ENCODE measurements at regions not wholly inside any gene's neighbourhood (a gene's known extent, or its start where the extent isn't known, plus 50 kb on each side); places are given as distances from the start of the nearest gene placed in this dataset.

DNA sequence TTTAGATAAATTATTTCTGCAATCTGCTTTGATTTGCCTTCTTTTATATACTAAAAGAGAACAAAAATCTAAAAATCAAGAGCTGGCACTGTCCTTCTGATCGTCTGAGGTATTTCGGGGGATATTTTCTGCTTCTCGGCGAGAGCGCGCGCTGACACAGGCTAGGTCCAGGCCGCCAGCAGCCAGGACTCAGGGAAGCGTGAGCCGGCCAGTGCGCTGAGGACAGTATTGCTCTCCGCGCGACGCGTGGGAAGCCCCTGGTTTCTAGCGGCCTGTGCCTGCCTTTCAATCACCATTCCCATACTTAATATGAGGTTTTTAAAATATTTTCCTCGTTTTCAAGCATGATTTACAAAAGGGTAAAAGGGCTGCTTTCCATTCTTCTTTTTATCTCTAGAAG is 307.3 kb upstream of the IRX1 start:
- Histone ChIP-seq H3K9me3 (ENCODE audit: control insufficient read depth, insufficient read depth, low read depth, low read length) (no peaks in the 10 kb centered on the region), H3K27me3 (ENCODE audit: control insufficient read depth, insufficient read depth, low read length) (no peaks in the 10 kb centered on the region; the same call in 1 of the 2 replicates), H3K36me3 (ENCODE audit: control insufficient read depth, insufficient read depth, low read length) (no peaks in the 10 kb centered on the region), H3K27ac (ENCODE audit: low read length) (no peak overlapping the region), H3K4me3 (ENCODE audit: low read depth in 2 of 2, low read length in 2 of 2) (no peak overlapping the region), H3K4me1 (ENCODE audit: control insufficient read depth, insufficient read depth, low read length) (no peaks in the 10 kb centered on the region)
- in situ Hi-C loops (cut with HindIII; ENCODE audit: low pct_unique_long_range_greater_than_20kb, low sequenced_read_pairs) (no loop called here), intact Hi-C loops (cut with micrococcal nuclease; ENCODE audit: unreplicated experiment) (no loop called here)
- DNase-seq (ENCODE audit: low read depth, low spot score), result no peak
- CTCF ChIA-PET, result no interaction called here
- no TSS peak for BruUV-seq (replicated peaks)
- TF ChIP-seq POLR2AphosphoS5 (IDR thresholded peaks at IDR 0.05; ENCODE audit: low read depth, low read length), result no peak
- TF ChIP-seq REST (IDR thresholded peaks at IDR 0.05; ENCODE audit: insufficient read depth in 1 of 2, low read depth in 2 of 2, low read length in 1 of 2), result no peak
- TF ChIP-seq CTCF (IDR thresholded peaks at IDR 0.05), result no peak
- no peak for TF ChIP-seq SIN3A (IDR thresholded peaks at IDR 0.05; ENCODE audit: borderline replicate concordance, insufficient read depth, low read depth, low read length)
- TF ChIP-seq TCF7L2 (IDR thresholded peaks at IDR 0.05; ENCODE audit: low read depth, low read length), result no peak
- POLR2A ChIA-PET, result no interaction called here
- no peak for ATAC-seq

DNA sequence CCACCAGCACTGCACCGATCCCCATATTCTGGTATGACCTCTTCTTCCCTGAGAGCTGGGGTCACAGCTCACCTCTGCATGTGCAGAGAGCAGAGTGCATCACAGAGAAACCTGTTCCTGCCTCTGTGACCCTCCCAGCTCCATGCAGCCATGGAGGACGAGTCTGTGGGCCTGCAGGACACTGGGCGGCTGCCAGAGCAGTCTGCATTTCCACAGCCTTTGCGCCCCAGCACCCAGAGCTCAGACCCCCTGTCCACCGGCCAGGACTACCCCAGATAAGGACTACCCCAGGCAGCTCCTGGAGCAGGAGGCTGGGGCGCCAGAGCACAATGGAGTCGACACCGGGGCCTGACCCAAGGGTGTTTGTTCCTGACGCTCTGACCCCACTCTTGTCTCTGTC is 308.1 kb upstream of the IRX1 start:
- H3K4me3 ChIP-seq (ENCODE audit: low read depth in 2 of 2, low read length in 2 of 2), result no peak overlapping the region
- no peak for DNase-seq (ENCODE audit: low read depth, low spot score)
- ATAC-seq, result no peak
- no peaks in the 10 kb centered on the region for H3K4me1 ChIP-seq (ENCODE audit: control insufficient read depth, insufficient read depth, low read length)
- intact Hi-C loops (cut with micrococcal nuclease; ENCODE audit: unreplicated experiment) (no loop called here), in situ Hi-C loops (cut with HindIII; ENCODE audit: low pct_unique_long_range_greater_than_20kb, low sequenced_read_pairs) (no loop called here)
- no peaks in the 10 kb centered on the region for H3K9me3 ChIP-seq (ENCODE audit: control insufficient read depth, insufficient read depth, low read depth, low read length)
- ChIA-PET POLR2A (no interaction called here), CTCF (no interaction called here)
- no peak overlapping the region for H3K27ac ChIP-seq (ENCODE audit: low read length)
- H3K36me3 ChIP-seq (ENCODE audit: control insufficient read depth, insufficient read depth, low read length), result no peaks in the 10 kb centered on the region
- BruUV-seq (replicated peaks), result no TSS peak
- no peaks in the 10 kb centered on the region; the same call in 1 of the 2 replicates for H3K27me3 ChIP-seq (ENCODE audit: control insufficient read depth, insufficient read depth, low read length)
- TF ChIP-seq CTCF (IDR thresholded peaks at IDR 0.05) (no peak), TCF7L2 (IDR thresholded peaks at IDR 0.05; ENCODE audit: low read depth, low read length) (no peak), SIN3A (IDR thresholded peaks at IDR 0.05; ENCODE audit: borderline replicate concordance, insufficient read depth, low read depth, low read length) (no peak), REST (IDR thresholded peaks at IDR 0.05; ENCODE audit: insufficient read depth in 1 of 2, low read depth in 2 of 2, low read length in 1 of 2) (no peak), POLR2AphosphoS5 (IDR thresholded peaks at IDR 0.05; ENCODE audit: low read depth, low read length) (no peak)

Data from Panc1 (cell line).